ENCODE measurements at regions not wholly inside any gene's neighbourhood (a gene's known extent, or its start where the extent isn't known, plus 50 kb on each side); places are given as distances from the start of the nearest gene placed in this dataset.
"Not testable (repeated sequence)": the region's sequence is repeated elsewhere in the genome, so short reads cannot be mapped to it uniquely, and the experiment has no call there.

GRCh38 chr7:76928751-76929150 is 103.4 kb downstream of the SPDYE17 start:
- not testable (repeated sequence) for TF ChIP-seq SRF (IDR thresholded peaks at IDR 0.05; ENCODE audit: low read depth); CTCF (IDR thresholded peaks at IDR 0.05 in 2 of 3, conservative IDR thresholded peaks at IDR 0.05 in 1 of 3; ENCODE audit: borderline replicate concordance in 1 of 3, insufficient read depth in 1 of 3, low read depth in 2 of 3, low read length in 2 of 3); JUND (IDR thresholded peaks at IDR 0.05); REST (IDR thresholded peaks at IDR 0.05; ENCODE audit: low read depth); EZH2 (IDR thresholded peaks at IDR 0.05); RAD21 (IDR thresholded peaks at IDR 0.05; ENCODE audit: low read depth); ATF3 (IDR thresholded peaks at IDR 0.05); POLR2A (IDR thresholded peaks at IDR 0.05; ENCODE audit: borderline replicate concordance, extremely low read depth, insufficient read depth, insufficient read length)

Data from HCT116 (cell line).